ENCODE measurements at regions not wholly inside any gene's neighbourhood (a gene's known extent, or its start where the extent isn't known, plus 50 kb on each side); places are given as distances from the start of the nearest gene placed in this dataset.

DNA sequence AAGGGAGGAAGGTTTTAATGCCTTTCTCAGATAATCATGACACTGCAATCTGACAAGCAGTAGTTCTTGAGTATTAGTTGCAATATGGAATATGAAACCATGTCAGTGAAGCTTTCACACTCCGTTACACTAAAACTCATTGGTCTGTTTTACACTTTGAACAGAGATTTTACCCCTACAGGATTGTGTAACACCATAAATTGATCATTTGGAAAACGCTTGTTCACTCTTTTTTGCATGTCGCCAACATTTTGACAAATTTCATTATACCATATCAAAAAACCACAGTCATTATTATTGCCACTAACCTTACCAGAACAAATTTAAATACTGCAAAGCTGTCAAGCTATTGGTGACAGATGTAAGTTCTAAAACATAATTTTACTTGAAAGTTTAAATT lies 404.8 kb upstream of the THBS1 start:
- no peak for DNase-seq (ENCODE audit: low read depth in 2 of 2)

GRCh38 chr15:39177561-39177960 lies 403.3 kb upstream of the THBS1 start:
- DNase-seq (ENCODE audit: low read depth in 2 of 2) = no peak

DNA sequence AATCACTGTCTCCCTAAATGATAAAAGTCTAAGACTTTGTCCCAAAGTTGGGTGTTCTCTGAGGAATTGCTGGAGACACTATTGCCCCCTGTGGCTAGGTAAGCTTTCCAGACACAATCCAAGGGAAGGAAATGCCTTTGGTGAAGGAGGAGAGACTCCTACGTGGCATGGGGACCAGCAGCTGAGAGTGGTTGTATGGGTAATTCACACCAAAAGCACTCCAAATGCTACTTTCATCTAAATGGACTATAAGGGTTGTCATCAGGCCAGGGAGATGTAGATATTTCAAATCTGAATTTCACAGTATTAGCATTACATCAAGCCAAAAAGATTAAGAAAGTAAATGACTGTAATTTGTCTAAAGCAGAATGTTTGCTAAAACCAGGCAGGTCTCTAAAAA lies 400.8 kb upstream of the THBS1 start:
- DNase-seq (ENCODE audit: low read depth in 2 of 2) = no peak

- DNase-seq (ENCODE audit: low read depth in 2 of 2) = no peak
Observed at GRCh38 chr15:39180483-39180933, 400.4 kb upstream of the THBS1 start.

DNA sequence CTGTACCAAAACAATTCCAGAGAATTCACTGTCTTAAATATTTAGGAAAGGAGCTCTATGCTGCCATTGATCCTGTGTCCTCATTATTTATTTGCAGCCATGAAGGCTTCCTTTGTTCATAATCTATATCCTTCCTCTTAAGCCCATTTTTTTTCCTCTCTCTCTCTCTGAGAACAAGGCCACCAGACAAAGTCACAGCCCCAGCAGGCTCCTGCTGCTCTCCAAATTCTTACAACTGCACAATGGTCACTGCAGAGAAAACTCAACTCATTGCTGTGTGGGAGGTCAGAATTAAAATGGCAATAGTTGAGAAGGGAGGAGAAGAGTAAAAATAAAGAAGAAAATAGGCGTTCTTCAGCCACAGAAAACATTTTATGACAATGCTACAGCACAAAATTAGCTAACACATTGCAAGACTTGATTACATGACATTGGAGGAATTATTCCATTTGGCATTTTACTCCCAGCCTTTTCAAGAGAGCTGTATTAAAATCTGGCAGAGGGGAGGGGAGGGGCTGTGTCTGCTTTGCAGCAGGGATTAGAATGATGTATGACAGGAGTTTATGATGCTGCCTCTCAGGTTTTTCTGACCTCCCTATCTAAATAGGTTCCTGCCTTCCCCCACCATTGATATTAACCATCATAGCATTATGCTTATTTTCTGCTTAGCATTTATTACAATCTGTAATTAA lies 399.7 kb upstream of the THBS1 start:
- no peak for DNase-seq (ENCODE audit: low read depth in 2 of 2)

- no peak for DNase-seq (ENCODE audit: low read depth in 2 of 2)
Observed at GRCh38 chr15:39181940-39182339, 398.9 kb upstream of the THBS1 start.

GRCh38 chr15:39183164-39183881 lies 397.6 kb upstream of the THBS1 start:
- DNase-seq (ENCODE audit: low read depth in 2 of 2) = no peak

GRCh38 chr15:39184701-39185390 lies 396.0 kb upstream of the THBS1 start:
- no peak for DNase-seq (ENCODE audit: low read depth in 2 of 2)

GRCh38 chr15:39188314-39188713 lies 392.6 kb upstream of the THBS1 start:
- DNase-seq (ENCODE audit: low read depth in 2 of 2) = no peak

- no peak for DNase-seq (ENCODE audit: low read depth in 2 of 2)
Observed at GRCh38 chr15:39188930-39189329, 391.9 kb upstream of the THBS1 start.

DNA sequence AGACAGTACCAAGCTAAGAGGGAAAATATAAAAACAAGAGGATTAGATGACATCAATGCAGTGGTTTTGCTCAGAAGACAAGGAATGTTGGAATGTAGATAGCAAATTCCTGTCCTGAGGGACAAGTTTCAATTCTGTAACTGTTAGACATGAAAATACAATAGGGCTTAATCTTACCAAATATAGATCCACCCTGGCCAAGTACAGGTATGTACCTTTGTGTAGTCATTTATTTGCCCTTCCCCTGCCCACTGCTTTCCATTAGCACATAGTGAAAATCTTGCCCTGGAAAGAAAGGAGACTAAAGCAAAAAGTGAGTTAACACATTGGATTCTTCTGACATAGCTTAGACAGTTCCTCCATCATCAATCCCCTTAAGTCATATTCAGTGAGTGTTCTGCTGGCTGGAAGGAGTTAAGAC lies 389.0 kb upstream of the THBS1 start:
- DNase-seq (ENCODE audit: low read depth in 2 of 2) = no peak

- no peak for DNase-seq (ENCODE audit: low read depth in 2 of 2)
Observed at GRCh38 chr15:39192351-39192750, 388.5 kb upstream of the THBS1 start.

DNA sequence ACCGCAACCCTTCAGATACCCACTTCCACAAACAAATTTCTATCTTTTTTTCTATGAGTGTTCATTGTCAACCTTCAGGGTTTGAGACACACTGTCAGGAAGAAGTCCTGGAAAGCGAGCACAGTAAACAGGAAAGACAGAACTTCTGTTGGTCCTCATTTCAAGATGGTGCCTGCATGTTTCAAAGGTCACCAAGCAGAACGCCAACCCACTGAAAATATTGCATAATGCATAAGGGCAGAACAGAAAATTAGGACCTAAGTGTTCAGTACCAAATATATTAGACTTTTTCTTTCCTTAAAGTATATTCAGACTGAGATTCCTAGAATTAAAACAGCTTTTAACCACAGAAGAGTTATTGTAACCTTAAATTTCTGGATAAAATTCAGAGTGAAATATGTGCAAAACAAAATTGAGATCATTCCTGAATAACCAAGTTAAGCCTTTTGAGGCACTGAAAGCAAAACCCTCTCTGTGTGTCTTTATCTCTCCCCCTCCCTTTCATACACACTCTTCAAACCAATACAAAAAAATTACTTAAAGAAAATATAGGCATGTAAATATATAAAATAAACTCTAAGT lies 387.8 kb upstream of the THBS1 start:
- DNase-seq (ENCODE audit: low read depth in 2 of 2) = no peak

DNA sequence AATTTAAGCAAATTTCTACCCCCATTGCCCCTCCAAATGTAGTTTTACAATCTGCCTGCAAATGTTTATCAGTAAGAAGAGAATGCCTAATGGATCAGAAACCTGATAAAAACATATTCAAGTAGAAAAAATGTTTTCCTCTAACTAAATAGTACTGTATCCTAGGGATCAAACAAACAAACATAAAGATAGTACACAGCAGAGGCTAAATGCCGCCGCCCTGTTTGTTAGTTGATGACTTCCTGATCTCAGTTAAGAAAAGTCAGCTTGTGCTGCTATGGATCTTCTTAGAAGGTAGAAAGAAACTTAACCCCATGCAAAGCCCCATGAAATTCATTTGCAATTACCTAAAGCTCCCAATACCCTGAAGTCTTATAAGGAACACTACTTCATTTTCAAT lies 387.3 kb upstream of the THBS1 start:
- no peak for DNase-seq (ENCODE audit: low read depth in 2 of 2)

GRCh38 chr15:39194106-39194830 lies 386.6 kb upstream of the THBS1 start:
- DNase-seq (ENCODE audit: low read depth in 2 of 2) = no peak

DNA sequence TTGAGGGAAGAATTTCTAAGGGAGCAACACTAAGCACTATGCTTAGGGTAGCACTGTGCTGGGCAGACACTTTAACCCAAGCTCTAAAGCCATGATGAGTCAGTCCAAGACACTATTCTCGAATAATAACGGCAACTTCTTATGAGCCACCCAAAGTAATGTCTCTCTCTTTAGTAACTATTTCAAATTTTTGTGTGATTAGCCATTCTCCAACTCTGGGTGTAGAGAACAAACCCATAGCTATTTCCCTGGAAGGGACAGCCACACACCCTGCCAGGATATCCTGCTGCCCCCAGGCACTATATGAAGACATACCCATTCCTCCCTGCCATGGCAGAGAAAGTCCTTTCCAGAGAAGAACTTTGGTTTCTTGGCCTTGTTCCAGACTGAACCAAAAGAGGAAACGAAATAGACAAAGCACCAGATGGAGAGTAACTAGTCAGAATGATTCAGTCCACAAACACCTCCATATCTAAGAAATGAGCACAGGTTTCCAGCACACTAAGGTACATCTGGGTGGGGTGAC lies 384.9 kb upstream of the THBS1 start:
- DNase-seq (ENCODE audit: low read depth in 2 of 2) = no peak

GRCh38 chr15:39198044-39199000 lies 382.6 kb upstream of the THBS1 start:
- DNase-seq (ENCODE audit: low read depth in 2 of 2) = no peak

DNA sequence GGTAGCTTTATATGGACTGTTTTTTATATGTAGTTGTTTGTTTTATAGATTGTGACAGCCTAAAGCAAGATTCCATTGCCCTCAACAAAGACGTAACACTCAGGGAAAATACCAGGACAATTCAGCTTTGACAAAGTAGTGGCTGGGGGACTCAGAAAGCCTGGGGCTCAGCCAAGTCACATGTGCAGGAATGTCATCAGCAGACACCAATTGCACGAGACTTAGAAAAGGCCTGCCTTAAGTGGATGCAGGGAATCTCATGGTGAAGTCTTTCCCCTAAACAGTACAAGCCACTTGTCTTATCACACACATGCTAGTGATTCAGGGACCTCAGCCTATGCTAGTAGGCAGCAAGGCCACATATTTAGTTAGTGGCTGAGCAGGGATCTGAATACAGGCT lies 381.8 kb upstream of the THBS1 start:
- no peak for DNase-seq (ENCODE audit: low read depth in 2 of 2)

DNA sequence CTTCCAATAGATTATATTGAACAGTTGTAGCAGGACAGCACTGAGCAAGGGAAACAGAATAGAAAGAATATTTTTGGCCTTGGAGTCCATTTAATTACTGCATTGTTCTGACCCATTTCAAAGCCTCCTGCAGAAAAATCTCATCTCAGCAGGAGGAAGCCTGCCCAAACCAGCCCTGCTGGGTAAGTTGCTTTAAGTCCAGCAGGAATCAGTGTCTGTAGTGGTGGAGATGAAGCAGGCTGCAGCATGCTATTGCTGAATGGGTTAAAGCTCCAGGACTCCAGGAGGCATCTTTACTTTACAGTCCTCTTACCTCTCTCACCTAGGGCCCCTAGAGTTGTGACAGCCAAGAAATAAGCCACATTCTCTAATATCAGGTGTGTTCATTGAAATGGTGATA lies 380.3 kb upstream of the THBS1 start:
- DNase-seq (ENCODE audit: low read depth in 2 of 2) = no peak

GRCh38 chr15:39202641-39203040 lies 378.2 kb upstream of the THBS1 start:
- DNase-seq (ENCODE audit: low read depth in 2 of 2) = no peak

Measured in stimulated activated CD8-positive, alpha-beta memory T cell treated with anti-CD3 and anti-CD28 coated beads, Interleukin-7, amount 100 ng/mL, for 4 hours (primary cell).